Body of pancreas (tissue), 4 donors: ENCODE measurements at regions not wholly inside any gene's neighbourhood (a gene's known extent, or its start where the extent isn't known, plus 50 kb on each side); places are given as distances from the start of the nearest gene placed in this dataset.

Experiments
- CTCF ChIP-seq, 7 experiments: fragments of 450-650 bp in 4 of 7; fragments of 200-600 bp in 3 of 7; sonication (generic) in 3 of 7; IDR thresholded peaks; one replicate each; pipeline ENCODE4 v1.5.1; 2016 to 2019; ENCODE audit warnings: antibody characterized with exemption in 7 of 7
- POLR2A ChIP-seq, 3 donors: fragments of 450-650 bp; IDR thresholded peaks; one replicate each; pipeline ENCODE4 v1.6.1; 2016; ENCODE audit warnings: antibody characterized with exemption in 3 of 3, mild to moderate bottlenecking in 2 of 3

GRCh38 chr20:11083841-11084240, 410.0 kb upstream of the JAG1 start:
- TF ChIP-seq CTCF (IDR thresholded peaks at IDR 0.05) (no peak), POLR2A (IDR thresholded peaks at IDR 0.05) (no peak)
